Erythroblast (primary cell): ENCODE measurements at regions not wholly inside any gene's neighbourhood (a gene's known extent, or its start where the extent isn't known, plus 50 kb on each side); places are given as distances from the start of the nearest gene placed in this dataset.

Experiments used
- DNase-seq, 2 experiments: peaks; one replicate each; lab custom pipeline; 2025; lab: John Stamatoyannopoulos, UW
- GATA1 ChIP-seq: IDR thresholded peaks from 2 replicates; pipeline ENCODE4 v1.6.1; 2011; ENCODE audit warnings: low read depth, mild to moderate bottlenecking, control low read depth, low read length, moderate library complexity
- POLR2A ChIP-seq: IDR thresholded peaks from 2 replicates; pipeline ENCODE4 v1.6.1; 2011; ENCODE audit warnings: mild to moderate bottlenecking, low read length

- no peak for TF ChIP-seq GATA1
- TF ChIP-seq POLR2A = no peak
- DNase-seq = no peak
These were observed 251.1 kb upstream of the CAND1 start for GRCh38 chr12:67018105-67018504.

- TF ChIP-seq POLR2A = no peak
- TF ChIP-seq GATA1 = no peak
- DNase-seq = no peak
These were observed 250.1 kb upstream of the CAND1 start for GRCh38 chr12:67019070-67019469.

- no peak for TF ChIP-seq POLR2A
- no peak for TF ChIP-seq GATA1
- DNase-seq = peak; percentile 16 to 46
These were observed 243.5 kb upstream of the CAND1 start for GRCh38 chr12:67025543-67026114.

GRCh38 chr12:67026487-67027246 is 242.5 kb upstream of the CAND1 start:
- no peak for TF ChIP-seq POLR2A
- no peak for TF ChIP-seq GATA1
- DNase-seq = no peak

DNA sequence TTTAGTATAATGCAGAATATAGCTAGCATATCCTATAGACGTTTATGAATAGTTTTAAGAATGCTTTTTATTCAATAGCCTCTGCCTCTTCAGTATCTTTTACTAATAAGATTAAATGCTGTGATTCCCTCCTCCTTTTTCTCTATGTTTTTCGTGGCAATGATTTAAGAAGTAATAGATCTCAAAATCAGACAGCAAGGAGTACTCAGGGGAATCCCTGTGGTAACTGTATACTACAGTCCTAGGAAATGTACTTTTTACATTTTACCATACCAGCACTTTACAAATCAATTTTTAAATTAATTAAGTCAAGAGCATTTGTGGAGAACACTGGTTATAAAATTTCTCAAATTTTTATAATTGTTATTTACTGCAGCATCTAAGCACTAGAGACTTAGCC is 240.6 kb upstream of the CAND1 start:
- no peak for TF ChIP-seq POLR2A
- no peak for TF ChIP-seq GATA1
- DNase-seq = no peak

DNA sequence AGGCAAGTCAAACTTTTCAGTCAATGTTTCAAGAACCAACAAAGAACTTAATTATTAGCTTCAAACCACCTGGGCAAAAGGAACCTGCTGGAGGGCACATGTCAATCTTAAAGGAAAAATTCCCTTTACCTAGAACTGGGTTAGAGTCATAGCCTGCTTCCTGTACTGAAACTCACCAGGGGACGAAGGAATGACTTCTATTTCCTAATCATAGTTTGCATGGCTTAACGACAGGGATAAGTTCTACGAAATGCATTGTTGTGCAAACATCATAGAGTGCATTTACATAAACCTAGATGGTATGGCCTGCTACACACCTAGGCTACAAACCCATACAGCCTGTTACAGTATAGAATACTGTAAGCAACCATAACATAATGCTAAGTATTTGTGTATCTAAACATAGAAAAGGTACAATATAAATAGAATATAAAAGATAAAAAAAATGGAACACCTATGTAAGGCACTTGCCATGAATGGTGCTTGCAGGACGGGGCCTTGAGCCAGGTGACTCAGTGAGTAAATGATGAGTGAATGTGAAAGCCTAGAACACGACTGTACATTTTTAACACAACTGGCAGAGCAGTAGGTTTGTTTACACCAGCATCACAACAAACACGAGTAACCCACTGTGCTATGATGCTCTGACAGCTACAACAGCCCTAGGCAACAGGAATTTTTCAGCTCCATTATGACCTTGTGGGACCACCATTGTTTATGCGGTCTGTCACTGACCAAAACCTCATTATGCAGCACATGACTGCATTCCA is 234.9 kb upstream of the CAND1 start:
- no peak for TF ChIP-seq POLR2A
- TF ChIP-seq GATA1 = no peak
- DNase-seq = no peak

DNA sequence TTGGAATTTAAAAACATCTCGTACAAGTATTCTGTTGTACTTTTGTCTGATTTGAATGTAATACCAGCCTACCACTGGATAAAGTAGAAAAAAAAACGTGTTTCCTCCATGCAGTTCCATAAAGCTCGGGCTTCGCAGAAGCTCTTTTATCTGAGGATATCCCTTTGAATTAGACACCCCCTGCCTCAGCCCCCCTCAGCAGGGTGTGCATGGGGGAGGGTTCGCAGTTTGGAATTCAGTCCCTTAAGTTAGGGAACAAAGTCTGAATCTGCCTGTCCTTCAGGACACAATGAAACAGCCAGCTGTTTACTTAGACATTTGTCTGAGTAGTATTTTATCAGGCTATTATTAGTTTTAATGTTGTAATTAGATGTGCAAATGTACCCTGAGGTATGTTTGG is 234.0 kb upstream of the CAND1 start:
- no peak for DNase-seq
- TF ChIP-seq GATA1 = no peak
- TF ChIP-seq POLR2A = no peak

DNA sequence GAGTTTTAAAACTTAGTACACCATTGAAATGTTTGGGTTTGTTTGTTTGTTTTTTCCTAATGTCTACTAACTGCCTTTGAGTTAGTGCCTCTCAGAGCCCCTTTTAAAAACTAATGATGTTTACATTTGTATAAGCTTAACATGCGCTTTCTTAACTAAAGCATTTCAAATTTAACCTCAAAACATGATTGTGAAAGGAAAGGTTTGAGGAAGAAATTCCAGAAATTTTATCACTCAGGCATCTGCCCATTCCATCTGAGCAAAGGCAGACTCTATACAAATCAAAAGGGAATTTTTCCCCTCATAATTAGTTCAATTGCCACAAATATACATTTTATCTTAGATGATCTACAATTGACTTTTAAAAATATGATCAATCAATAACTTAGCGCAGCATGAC is 230.7 kb upstream of the CAND1 start:
- DNase-seq = no peak
- TF ChIP-seq POLR2A (no peak), GATA1 (no peak)

- DNase-seq = no peak
- TF ChIP-seq GATA1 = no peak
- TF ChIP-seq POLR2A = no peak
These were observed 228.9 kb upstream of the CAND1 start for GRCh38 chr12:67039995-67040860.

- no peak for DNase-seq
- TF ChIP-seq POLR2A (no peak), GATA1 (no peak)
These were observed 228.4 kb upstream of the CAND1 start for GRCh38 chr12:67040861-67041137.

- DNase-seq = no peak
- TF ChIP-seq GATA1 = no peak
These were observed 226.4 kb upstream of the CAND1 start for GRCh38 chr12:67042697-67043131.

DNA sequence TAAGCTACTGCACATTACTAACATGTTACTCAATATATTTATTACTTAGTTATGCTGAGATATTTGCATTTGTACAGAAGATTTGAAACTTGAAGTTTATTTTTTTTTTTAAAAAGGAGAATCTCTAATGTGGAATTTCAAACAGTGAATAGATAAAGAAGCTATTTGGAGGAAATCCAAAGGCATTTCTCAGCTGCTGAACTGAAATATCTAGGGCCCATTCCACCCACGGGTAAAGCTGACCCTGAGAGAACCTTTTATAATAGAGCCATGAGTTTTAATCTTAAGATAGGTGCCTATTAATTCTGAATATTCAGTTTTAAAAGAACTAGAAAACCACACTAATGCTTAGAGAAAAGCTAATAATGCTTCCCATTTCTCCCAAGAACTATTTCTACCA is 225.4 kb upstream of the CAND1 start:
- TF ChIP-seq GATA1 = no peak
- no peak for TF ChIP-seq POLR2A

GRCh38 chr12:67045650-67046049 is 223.5 kb upstream of the CAND1 start:
- no peak for DNase-seq
- TF ChIP-seq GATA1 (no peak), POLR2A (no peak)

More for the DNA sequence above, 225.4 kb upstream of the CAND1 start:
- DNase-seq = no peak

DNA sequence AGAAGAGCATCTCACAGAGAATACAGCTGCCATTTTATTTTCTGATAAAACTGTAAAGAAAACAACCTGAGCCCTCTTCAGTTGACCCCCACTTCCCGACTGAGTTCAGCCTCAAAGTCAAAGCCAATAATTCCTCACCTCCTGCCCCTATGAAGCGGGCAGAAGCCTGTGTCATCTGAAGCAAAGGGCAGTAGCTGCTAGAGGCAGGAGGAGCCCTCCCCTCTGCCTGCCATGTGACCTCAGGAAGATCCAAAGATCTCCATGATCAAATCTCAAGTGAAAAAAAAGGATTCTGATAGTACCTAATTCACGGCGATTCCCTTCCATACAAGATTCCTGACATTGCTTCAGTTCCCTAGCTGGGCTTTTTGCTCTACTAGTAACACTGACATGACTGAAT is 223.1 kb upstream of the CAND1 start:
- DNase-seq = no peak
- no peak for TF ChIP-seq GATA1
- no peak for TF ChIP-seq POLR2A
